ENCODE measurements at regions not wholly inside any gene's neighbourhood (a gene's known extent, or its start where the extent isn't known, plus 50 kb on each side); places are given as distances from the start of the nearest gene placed in this dataset.

DNA sequence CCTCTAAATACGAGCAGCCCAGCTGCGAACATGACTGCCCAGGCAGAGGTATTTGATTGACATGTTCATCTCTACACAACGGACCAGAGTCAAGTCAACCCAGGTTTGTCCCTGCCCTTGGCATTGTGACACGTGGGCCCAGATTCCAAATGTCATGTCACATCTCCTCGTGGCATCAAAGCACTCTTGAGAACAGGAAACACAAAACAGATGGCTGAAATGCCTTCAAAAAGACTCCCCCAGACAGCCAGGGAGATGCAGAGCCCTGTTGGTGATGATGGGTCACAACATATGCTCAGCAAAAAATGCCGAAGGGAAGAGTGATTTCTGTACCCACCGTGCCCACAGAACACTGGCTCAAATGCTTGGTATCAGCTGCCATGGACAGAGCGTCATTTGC is 337.8 kb upstream of the DAB1 start:
- H4K20me1 ChIP-seq (ENCODE audit: insufficient read depth, low read length), result no peaks in the 10 kb centered on the region
- H3K9ac ChIP-seq (ENCODE audit: low read length), result no peak overlapping the region
- no peaks in the 10 kb centered on the region for H3K27me3 ChIP-seq (ENCODE audit: insufficient read depth, low read length)
- H3K9me3 ChIP-seq (ENCODE audit: insufficient read depth, low read depth, low read length), result no peaks in the 10 kb centered on the region
- H3K9me3 Mint-ChIP-seq (ENCODE audit: unreplicated experiment), result no peaks in the 10 kb centered on the region
- no peaks in the 10 kb centered on the region for H3K4me1 Mint-ChIP-seq (ENCODE audit: low read depth, unreplicated experiment)
- H3K4me3 ChIP-seq (ENCODE audit: insufficient read depth, low read depth, low read length), result no peak overlapping the region
- H3K4me1 ChIP-seq (ENCODE audit: insufficient read depth, low read length), result no peaks in the 10 kb centered on the region
- FAIRE-seq (no peak), DNase-seq (ENCODE audit: low read depth) (no peak)
- H3K36me3 ChIP-seq (ENCODE audit: insufficient read depth, low read length), result no peaks in the 10 kb centered on the region
- peaks cover 18% of the 10 kb centered on the region for H3K27me3 Mint-ChIP-seq (ENCODE audit: low read depth, unreplicated experiment)
- no peak overlapping the region for H3K4me2 ChIP-seq (ENCODE audit: low read length)
- H3K36me3 Mint-ChIP-seq (ENCODE audit: low read depth, unreplicated experiment), result no peaks in the 10 kb centered on the region
- no peak overlapping the region for H2AFZ ChIP-seq (ENCODE audit: low read depth, low read length)
- no peaks in the 10 kb centered on the region for H3K79me2 ChIP-seq (ENCODE audit: insufficient read depth, low read length)
- H3K4me3 Mint-ChIP-seq (ENCODE audit: unreplicated experiment), result no peak overlapping the region
- TF ChIP-seq, protein P1, sequence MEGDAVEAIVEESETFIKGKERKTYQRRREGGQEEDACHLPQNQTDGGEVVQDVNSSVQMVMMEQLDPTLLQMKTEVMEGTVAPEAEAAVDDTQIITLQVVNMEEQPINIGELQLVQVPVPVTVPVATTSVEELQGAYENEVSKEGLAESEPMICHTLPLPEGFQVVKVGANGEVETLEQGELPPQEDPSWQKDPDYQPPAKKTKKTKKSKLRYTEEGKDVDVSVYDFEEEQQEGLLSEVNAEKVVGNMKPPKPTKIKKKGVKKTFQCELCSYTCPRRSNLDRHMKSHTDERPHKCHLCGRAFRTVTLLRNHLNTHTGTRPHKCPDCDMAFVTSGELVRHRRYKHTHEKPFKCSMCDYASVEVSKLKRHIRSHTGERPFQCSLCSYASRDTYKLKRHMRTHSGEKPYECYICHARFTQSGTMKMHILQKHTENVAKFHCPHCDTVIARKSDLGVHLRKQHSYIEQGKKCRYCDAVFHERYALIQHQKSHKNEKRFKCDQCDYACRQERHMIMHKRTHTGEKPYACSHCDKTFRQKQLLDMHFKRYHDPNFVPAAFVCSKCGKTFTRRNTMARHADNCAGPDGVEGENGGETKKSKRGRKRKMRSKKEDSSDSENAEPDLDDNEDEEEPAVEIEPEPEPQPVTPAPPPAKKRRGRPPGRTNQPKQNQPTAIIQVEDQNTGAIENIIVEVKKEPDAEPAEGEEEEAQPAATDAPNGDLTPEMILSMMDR (IDR thresholded peaks at IDR 0.05; ENCODE audit: insufficient read depth, low read depth, low read length), result no peak
- TF ChIP-seq EZH2 (IDR thresholded peaks at IDR 0.05; ENCODE audit: insufficient read depth, low read length), result no peak
- no peak overlapping the region for H3K27ac ChIP-seq (ENCODE audit: low read depth, low read length)
- H3K27ac Mint-ChIP-seq (ENCODE audit: unreplicated experiment), result no peak overlapping the region

DNA sequence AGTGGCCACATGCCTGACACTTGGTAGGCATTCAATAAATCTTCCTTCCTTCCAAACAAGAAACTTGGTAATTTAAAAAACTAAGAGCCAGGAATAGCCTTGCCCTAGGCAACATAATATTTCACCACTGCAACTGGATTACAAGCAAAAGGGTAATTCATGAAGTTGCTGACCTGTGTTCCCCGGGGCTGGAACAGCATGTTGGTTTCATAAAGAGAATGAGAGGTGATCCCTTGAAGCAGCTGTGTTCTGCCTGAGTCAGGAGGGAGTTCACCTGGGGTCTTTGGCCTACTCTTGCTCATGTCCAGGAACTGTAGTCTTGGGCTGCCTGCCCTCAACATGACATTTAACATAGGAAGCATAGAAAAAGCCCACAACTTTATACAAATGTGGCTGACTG is 329.0 kb upstream of the DAB1 start:
- Histone ChIP-seq H3K79me2 (ENCODE audit: insufficient read depth, low read length) (no peaks in the 10 kb centered on the region), H3K27me3 (ENCODE audit: insufficient read depth, low read length) (no peaks in the 10 kb centered on the region), H3K9me3 (ENCODE audit: insufficient read depth, low read depth, low read length) (no peaks in the 10 kb centered on the region), H3K27ac (ENCODE audit: low read depth, low read length) (no peak overlapping the region), H3K4me1 (ENCODE audit: insufficient read depth, low read length) (no peaks in the 10 kb centered on the region), H3K36me3 (ENCODE audit: insufficient read depth, low read length) (no peaks in the 10 kb centered on the region), H4K20me1 (ENCODE audit: insufficient read depth, low read length) (no peaks in the 10 kb centered on the region), H3K4me2 (ENCODE audit: low read length) (no peak overlapping the region), H3K9ac (ENCODE audit: low read length) (no peak overlapping the region), H3K4me3 (ENCODE audit: insufficient read depth, low read depth, low read length) (no peak overlapping the region), H2AFZ (ENCODE audit: low read depth, low read length) (no peak overlapping the region)
- FAIRE-seq, result no peak
- Mint-ChIP-seq H3K27me3 (ENCODE audit: low read depth, unreplicated experiment) (peaks cover 17% of the 10 kb centered on the region), H3K4me3 (ENCODE audit: unreplicated experiment) (no peak overlapping the region), H3K36me3 (ENCODE audit: low read depth, unreplicated experiment) (no peaks in the 10 kb centered on the region), H3K27ac (ENCODE audit: unreplicated experiment) (no peak overlapping the region), H3K9me3 (ENCODE audit: unreplicated experiment) (no peaks in the 10 kb centered on the region), H3K4me1 (ENCODE audit: low read depth, unreplicated experiment) (no peaks in the 10 kb centered on the region)
- no peak for TF ChIP-seq EZH2 (IDR thresholded peaks at IDR 0.05; ENCODE audit: insufficient read depth, low read length)
- TF ChIP-seq, protein P1 (IDR thresholded peaks at IDR 0.05; ENCODE audit: insufficient read depth, low read depth, low read length), result no peak
- no peak for DNase-seq (ENCODE audit: low read depth)

DNA sequence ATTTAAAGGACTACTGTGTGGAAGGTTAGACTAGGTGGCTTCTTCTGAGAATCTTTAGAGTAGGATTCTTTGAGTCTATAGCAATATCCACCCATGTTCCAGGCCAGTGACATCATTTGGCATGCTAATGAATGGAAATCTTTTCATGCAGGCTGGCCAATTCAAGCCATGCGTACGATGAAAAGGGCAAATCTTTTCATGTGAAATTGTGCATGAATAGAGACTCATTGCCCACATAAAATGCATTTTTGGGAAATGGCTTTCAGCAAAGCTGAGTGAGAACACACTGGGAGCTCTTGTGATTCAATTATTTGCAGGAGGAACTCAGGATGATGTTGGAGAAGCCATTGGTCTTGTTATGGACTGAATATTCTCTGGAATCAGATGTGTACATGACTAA is 324.9 kb upstream of the DAB1 start:
- Mint-ChIP-seq H3K27me3 (ENCODE audit: low read depth, unreplicated experiment) (peaks cover 6% of the 10 kb centered on the region), H3K4me1 (ENCODE audit: low read depth, unreplicated experiment) (no peaks in the 10 kb centered on the region), H3K36me3 (ENCODE audit: low read depth, unreplicated experiment) (no peaks in the 10 kb centered on the region), H3K9me3 (ENCODE audit: unreplicated experiment) (no peaks in the 10 kb centered on the region), H3K4me3 (ENCODE audit: unreplicated experiment) (no peak overlapping the region), H3K27ac (ENCODE audit: unreplicated experiment) (no peak overlapping the region)
- DNase-seq (ENCODE audit: low read depth) (no peak), FAIRE-seq (no peak)
- H3K27me3 ChIP-seq (ENCODE audit: insufficient read depth, low read length), result no peaks in the 10 kb centered on the region
- H3K9me3 ChIP-seq (ENCODE audit: insufficient read depth, low read depth, low read length), result no peaks in the 10 kb centered on the region
- no peaks in the 10 kb centered on the region for H3K79me2 ChIP-seq (ENCODE audit: insufficient read depth, low read length)
- no peaks in the 10 kb centered on the region for H4K20me1 ChIP-seq (ENCODE audit: insufficient read depth, low read length)
- H3K9ac ChIP-seq (ENCODE audit: low read length), result no peak overlapping the region
- no peak overlapping the region for H3K4me3 ChIP-seq (ENCODE audit: insufficient read depth, low read depth, low read length)
- no peak overlapping the region for H3K27ac ChIP-seq (ENCODE audit: low read depth, low read length)
- no peak overlapping the region for H3K4me2 ChIP-seq (ENCODE audit: low read length)
- no peak overlapping the region for H2AFZ ChIP-seq (ENCODE audit: low read depth, low read length)
- H3K36me3 ChIP-seq (ENCODE audit: insufficient read depth, low read length), result no peaks in the 10 kb centered on the region
- H3K4me1 ChIP-seq (ENCODE audit: insufficient read depth, low read length), result no peaks in the 10 kb centered on the region
- TF ChIP-seq, protein P1 (IDR thresholded peaks at IDR 0.05; ENCODE audit: insufficient read depth, low read depth, low read length), result no peak
- TF ChIP-seq EZH2 (IDR thresholded peaks at IDR 0.05; ENCODE audit: insufficient read depth, low read length), result no peak

Data from astrocyte (in vitro differentiated cells and primary cell).